Gastrocnemius medialis (tissue), 4 donors: ENCODE measurements at regions not wholly inside any gene's neighbourhood (a gene's known extent, or its start where the extent isn't known, plus 50 kb on each side); places are given as distances from the start of the nearest gene placed in this dataset.
A peak's percentile ranks its signal among the peaks of the same experiment; 100 is the strongest.
"Not testable (repeated sequence)": the region's sequence is repeated elsewhere in the genome, so short reads cannot be mapped to it uniquely, and the experiment has no call there.

Experiments
- ATAC-seq, 2 donors: fragments of 150-250 bp; one replicate each; pipeline ENCODE4 v1.9.1; 2016
- DNase-seq, 2 donors: peaks; one replicate each; pipeline ENCODE4 v3.0.0-alpha.2; 2019
- H3K27ac ChIP-seq, 4 donors: fragments of 200-600 bp; sonication (generic); 1 replicate in 1 of 4; 2 replicates in 3 of 4; pipeline ENCODE4 v1.5.1; 2016 to 2018; ENCODE audit warnings: mild to moderate bottlenecking in 2 of 4, moderate library complexity in 1 of 4
- H3K27me3 ChIP-seq, 3 donors: fragments of 200-600 bp; sonication (generic) in 2 of 3; 1 replicate in 1 of 3; 2 replicates in 2 of 3; pipeline versions ENCODE4 v1.5.1 to v1.6.0; 2016 to 2019; ENCODE audit warnings: mild to moderate bottlenecking in 1 of 3, moderate library complexity in 1 of 3
- H3K36me3 ChIP-seq, 2 donors: fragments of 200-600 bp; sonication (generic) in 1 of 2; one replicate each; pipeline ENCODE4 v1.5.1; 2017 to 2018
- H3K4me1 ChIP-seq, 2 donors: fragments of 200-600 bp; sonication (generic) in 1 of 2; one replicate each; pipeline ENCODE4 v1.5.1; 2016 to 2017; ENCODE audit warnings: mild to moderate bottlenecking in 2 of 2
- H3K4me3 ChIP-seq, 4 donors: fragments of 200-600 bp; sonication (generic) in 3 of 4; 1 replicate in 1 of 4; 2 replicates in 3 of 4; pipeline ENCODE4 v1.5.1; 2016 to 2019; ENCODE audit warnings: mild to moderate bottlenecking in 2 of 4
- H3K9me3 ChIP-seq, 3 donors: fragments of 200-600 bp; sonication (generic) in 2 of 3; 1 replicate in 1 of 3; 2 replicates in 2 of 3; pipeline ENCODE4 v1.5.1; 2016 to 2019
- POLR2A ChIP-seq, 2 donors: fragments of 450-650 bp; IDR thresholded peaks; one replicate each; pipeline ENCODE4 v1.6.1; 2017; ENCODE audit warnings: antibody characterized with exemption in 2 of 2, mild to moderate bottlenecking in 2 of 2, moderate library complexity in 2 of 2
- in situ Hi-C, 4 donors: fragments of 200-750 bp; cut with MboI; loops; one replicate each; pipeline versions ENCODE4 v1.15.0 to v1.8.0; 2017; ENCODE audit warnings: low sequenced_read_pairs in 4 of 4
- intact Hi-C: fragments of 100-400 bp; cut with DNase I; formaldehyde crosslinking; loops from one replicate; pipeline ENCODE4 v1.15.1; 2023; ENCODE audit warnings: low total_unique reads
- TF ChIP-seq, protein P1 (sequence below), 5 experiments: fragments of 450-650 bp in 3 of 5; fragments of 200-600 bp in 2 of 5; sonication (generic) in 2 of 5; IDR thresholded peaks in 4 of 5; conservative IDR thresholded peaks in 1 of 5; 1 replicate in 4 of 5; 2 replicates in 1 of 5; pipeline ENCODE4 v1.5.1; 2016 to 2019; ENCODE audit warnings: antibody characterized with exemption in 5 of 5, mild to moderate bottlenecking in 3 of 5, moderate library complexity in 3 of 5

DNA sequence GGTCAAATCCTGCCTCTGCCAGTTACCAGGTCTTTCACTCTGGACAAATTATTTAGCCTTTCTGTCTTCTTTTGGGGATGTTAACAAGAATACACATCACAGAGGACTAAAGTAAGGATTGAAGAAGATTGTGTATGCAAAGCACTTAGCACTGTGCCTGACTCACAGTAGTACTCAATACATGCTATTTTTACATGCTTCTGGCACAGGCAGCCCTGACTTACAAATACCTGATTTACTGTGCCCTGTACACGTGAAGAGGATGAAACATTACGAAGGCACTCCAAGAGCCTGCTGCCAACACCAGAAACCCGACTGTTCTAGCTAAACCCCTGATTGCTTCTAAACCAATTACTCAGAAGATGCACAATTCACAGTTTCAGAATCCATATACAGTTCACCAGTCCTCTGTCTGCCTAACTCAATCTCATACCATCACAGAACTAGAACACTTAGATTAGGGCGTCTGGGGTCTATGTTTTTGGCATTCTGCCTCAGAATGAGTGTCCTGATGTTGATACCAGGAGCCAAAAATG lies 300.9 kb upstream of the DDI1 start:
- no peaks in the 10 kb centered on the region for H3K36me3 ChIP-seq
- no peaks in the 10 kb centered on the region for H3K9me3 ChIP-seq
- DNase-seq = no peak
- H3K27ac ChIP-seq = no peak overlapping the region
- no peaks in the 10 kb centered on the region for H3K27me3 ChIP-seq
- in situ Hi-C loops = no loop called here
- ATAC-seq = no peak
- no peak overlapping the region for H3K4me3 ChIP-seq
- intact Hi-C loops = no loop called here
- no peaks in the 10 kb centered on the region for H3K4me1 ChIP-seq
- TF ChIP-seq, protein P1, sequence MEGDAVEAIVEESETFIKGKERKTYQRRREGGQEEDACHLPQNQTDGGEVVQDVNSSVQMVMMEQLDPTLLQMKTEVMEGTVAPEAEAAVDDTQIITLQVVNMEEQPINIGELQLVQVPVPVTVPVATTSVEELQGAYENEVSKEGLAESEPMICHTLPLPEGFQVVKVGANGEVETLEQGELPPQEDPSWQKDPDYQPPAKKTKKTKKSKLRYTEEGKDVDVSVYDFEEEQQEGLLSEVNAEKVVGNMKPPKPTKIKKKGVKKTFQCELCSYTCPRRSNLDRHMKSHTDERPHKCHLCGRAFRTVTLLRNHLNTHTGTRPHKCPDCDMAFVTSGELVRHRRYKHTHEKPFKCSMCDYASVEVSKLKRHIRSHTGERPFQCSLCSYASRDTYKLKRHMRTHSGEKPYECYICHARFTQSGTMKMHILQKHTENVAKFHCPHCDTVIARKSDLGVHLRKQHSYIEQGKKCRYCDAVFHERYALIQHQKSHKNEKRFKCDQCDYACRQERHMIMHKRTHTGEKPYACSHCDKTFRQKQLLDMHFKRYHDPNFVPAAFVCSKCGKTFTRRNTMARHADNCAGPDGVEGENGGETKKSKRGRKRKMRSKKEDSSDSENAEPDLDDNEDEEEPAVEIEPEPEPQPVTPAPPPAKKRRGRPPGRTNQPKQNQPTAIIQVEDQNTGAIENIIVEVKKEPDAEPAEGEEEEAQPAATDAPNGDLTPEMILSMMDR (IDR thresholded peaks at IDR 0.05 in 4 of 5, conservative IDR thresholded peaks at IDR 0.05 in 1 of 5) = no peak
- no peak for TF ChIP-seq POLR2A (IDR thresholded peaks at IDR 0.05)

DNA sequence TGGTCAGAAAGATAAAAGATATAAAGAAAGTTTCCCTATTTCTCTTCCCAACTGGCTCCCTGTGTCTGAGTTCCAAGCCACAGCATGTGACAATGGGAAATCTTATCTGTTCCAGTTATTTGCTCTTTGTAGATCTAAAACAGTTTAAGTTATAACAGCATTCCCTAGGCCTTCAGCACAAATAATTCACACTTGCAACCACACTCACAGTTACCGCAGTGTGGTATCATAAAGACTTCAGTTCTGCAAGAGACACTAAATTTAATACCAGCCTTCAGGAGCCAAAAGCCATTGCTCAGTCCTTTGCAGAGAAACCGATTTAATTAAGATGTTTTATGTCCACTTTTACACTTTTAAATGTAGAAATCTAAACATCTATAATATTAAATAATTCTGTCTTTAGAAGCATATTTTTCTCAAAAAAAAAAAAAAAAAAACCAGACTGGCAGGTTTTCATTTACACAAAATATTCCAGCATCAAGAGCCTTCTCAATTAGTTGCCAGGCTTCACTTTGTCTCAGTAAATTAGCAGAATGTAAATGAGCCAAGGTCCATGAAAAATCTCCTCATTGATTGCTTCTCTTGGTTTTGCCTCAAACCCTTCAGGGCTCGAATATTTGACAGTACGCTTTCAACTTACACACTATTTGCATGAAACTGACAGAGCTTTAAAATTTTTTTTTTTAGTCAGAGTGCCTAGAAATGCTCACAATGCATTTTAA lies 300.0 kb upstream of the DDI1 start:
- Histone ChIP-seq H3K4me3 (no peak overlapping the region), H3K27ac (no peak overlapping the region), H3K4me1 (no peaks in the 10 kb centered on the region), H3K9me3 (no peaks in the 10 kb centered on the region), H3K36me3 (no peaks in the 10 kb centered on the region), H3K27me3 (no peaks in the 10 kb centered on the region)
- no peak for TF ChIP-seq POLR2A (IDR thresholded peaks at IDR 0.05)
- TF ChIP-seq, protein P1 (IDR thresholded peaks at IDR 0.05 in 4 of 5, conservative IDR thresholded peaks at IDR 0.05 in 1 of 5) = no peak
- no peak for ATAC-seq
- DNase-seq = no peak
- in situ Hi-C loops = no loop called here
- intact Hi-C loops = no loop called here

DNA sequence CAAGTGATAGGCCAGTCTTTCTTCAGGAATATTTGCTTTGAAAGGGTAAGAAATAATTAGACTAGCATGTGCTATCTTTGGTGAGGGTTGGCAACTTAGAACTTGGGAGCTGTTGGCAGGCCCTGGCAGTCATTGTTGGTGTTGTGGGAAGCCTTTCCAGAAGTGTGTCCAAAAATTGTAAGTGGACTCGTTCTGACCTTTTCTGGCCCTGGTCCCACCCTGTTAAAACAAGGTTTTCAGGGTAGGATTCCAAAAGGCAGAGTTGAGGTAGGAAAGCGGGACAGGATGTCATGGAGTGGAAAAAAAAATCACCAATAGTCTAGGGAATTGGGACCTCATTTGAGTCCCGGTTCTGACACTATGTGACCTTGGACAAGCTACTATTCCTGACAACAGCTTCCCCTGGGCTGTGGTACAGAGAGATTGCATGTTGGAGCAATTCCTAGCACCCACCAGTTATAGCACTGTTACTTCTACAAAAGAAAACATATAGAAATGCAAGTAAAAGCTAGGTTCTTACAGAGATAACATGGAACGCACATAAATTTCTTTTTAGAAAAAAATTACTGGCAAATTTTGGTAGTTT lies 299.3 kb upstream of the DDI1 start:
- Histone ChIP-seq H3K27me3 (no peaks in the 10 kb centered on the region), H3K27ac (no peak overlapping the region), H3K9me3 (no peaks in the 10 kb centered on the region), H3K36me3 (no peaks in the 10 kb centered on the region), H3K4me3 (no peak overlapping the region), H3K4me1 (no peaks in the 10 kb centered on the region)
- ATAC-seq = no peak
- in situ Hi-C loops = no loop called here
- DNase-seq = no peak
- intact Hi-C loops = no loop called here
- TF ChIP-seq POLR2A (IDR thresholded peaks at IDR 0.05) = no peak
- TF ChIP-seq, protein P1 (IDR thresholded peaks at IDR 0.05 in 4 of 5, conservative IDR thresholded peaks at IDR 0.05 in 1 of 5) = no peak

DNA sequence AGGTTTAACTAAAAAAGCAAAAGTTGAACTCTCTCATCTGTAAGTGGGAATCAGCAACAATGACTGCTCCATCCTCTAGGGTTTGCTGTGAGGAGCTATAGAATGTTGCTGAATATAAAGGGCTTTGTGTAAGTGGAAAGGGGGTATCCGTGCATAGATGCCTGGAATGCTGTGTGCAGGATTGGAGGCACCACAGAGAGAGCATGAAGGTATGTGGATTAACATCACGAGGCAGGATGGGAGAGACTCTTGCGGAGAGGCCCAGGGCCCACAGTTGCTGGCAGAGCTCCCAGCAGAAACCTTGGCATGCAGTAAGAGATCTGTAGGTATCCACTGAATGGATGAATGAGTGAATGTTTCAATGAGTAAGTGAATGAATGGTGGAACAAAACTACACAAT lies 298.7 kb upstream of the DDI1 start:
- H3K36me3 ChIP-seq = no peaks in the 10 kb centered on the region
- intact Hi-C loops = no loop called here
- no peak for DNase-seq
- no peak overlapping the region for H3K27ac ChIP-seq
- no peaks in the 10 kb centered on the region for H3K27me3 ChIP-seq
- no peaks in the 10 kb centered on the region for H3K9me3 ChIP-seq
- TF ChIP-seq, protein P1 (IDR thresholded peaks at IDR 0.05 in 4 of 5, conservative IDR thresholded peaks at IDR 0.05 in 1 of 5) = no peak
- no peak for TF ChIP-seq POLR2A (IDR thresholded peaks at IDR 0.05)
- in situ Hi-C loops = no loop called here
- ATAC-seq = no peak
- H3K4me1 ChIP-seq = no peaks in the 10 kb centered on the region
- H3K4me3 ChIP-seq = no peak overlapping the region

DNA sequence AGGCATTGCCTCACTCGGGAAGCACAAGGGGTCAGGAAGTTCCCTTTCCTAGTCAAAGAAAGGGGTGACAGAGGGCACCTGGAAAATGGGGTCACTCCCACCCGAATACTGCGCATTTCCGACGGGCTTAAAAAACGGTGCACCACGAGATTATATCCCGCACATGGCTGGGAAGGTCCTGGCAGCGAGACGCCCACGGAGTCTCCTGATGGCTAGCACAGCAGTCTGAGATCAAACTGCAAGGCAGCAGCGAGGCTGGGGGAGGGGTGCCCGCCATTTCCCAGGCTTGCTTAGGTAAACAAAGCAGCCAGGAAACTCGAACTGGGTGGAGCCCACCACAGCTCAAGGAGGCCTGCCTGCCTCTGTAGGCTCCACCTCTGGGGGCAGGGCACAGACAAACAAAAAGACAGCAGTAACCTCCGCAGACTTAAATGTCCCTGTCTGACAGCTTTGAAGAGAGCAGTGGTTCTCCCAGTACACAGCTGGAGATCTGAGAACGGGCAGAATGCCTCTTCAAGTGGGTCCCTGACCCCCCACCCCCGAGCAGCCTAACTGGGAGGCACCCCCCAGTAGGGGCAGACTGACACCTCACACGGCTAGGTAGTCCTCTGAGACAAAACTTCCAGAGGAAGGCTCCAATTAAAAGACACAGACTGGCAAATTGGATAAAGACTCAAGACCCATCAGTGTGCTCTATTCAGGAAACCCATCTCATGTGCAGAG lies 297.2 kb upstream of the DDI1 start:
- in situ Hi-C loops, H3K4me1 ChIP-seq: not testable (repeated sequence)
- peak overlapping the region in 1 of 4 donors; percentile 22 for H3K27ac ChIP-seq

More for the DNA sequence above, 297.2 kb upstream of the DDI1 start:
- intact Hi-C loops, H3K4me3 ChIP-seq, H3K9me3 ChIP-seq, H3K27me3 ChIP-seq, DNase-seq, ATAC-seq, H3K36me3 ChIP-seq: not testable (repeated sequence)
